ENCODE measurements at regions not wholly inside any gene's neighbourhood (a gene's known extent, or its start where the extent isn't known, plus 50 kb on each side); places are given as distances from the start of the nearest gene placed in this dataset.

GRCh38 chr1:234536741-234537140, 57.8 kb upstream of the TARBP1 start:
- DNase-seq (ENCODE audit: low read depth), result no peak

GRCh38 chr1:234535763-234536515, 57.0 kb upstream of the TARBP1 start:
- peak; percentile 62 for DNase-seq (ENCODE audit: low read depth)

GRCh38 chr1:234535218-234535617, 56.2 kb upstream of the TARBP1 start:
- no peak for DNase-seq (ENCODE audit: low read depth)

- DNase-seq (ENCODE audit: low read depth), result peak; percentile 99
These were observed 55.2 kb upstream of the TARBP1 start for GRCh38 chr1:234533975-234534876.

GRCh38 chr1:234533034-234533891, 54.3 kb upstream of the TARBP1 start:
- peak; percentile 99 for DNase-seq (ENCODE audit: low read depth)

GRCh38 chr1:234532503-234532922, 53.5 kb upstream of the TARBP1 start:
- no peak for DNase-seq (ENCODE audit: low read depth)

- DNase-seq (ENCODE audit: low read depth), result peak; percentile 42
These were observed 52.2 kb upstream of the TARBP1 start for GRCh38 chr1:234531151-234531635.

GRCh38 chr1:234530672-234531071, 51.7 kb upstream of the TARBP1 start:
- DNase-seq (ENCODE audit: low read depth), result no peak

GRCh38 chr1:234529950-234530237, 50.9 kb upstream of the TARBP1 start:
- no peak for DNase-seq (ENCODE audit: low read depth)

- DNase-seq (ENCODE audit: low read depth), result no peak
These were observed 50.3 kb upstream of the TARBP1 start for GRCh38 chr1:234529095-234529949.
